Upper lobe of left lung (tissue), 4 donors: ENCODE measurements at regions not wholly inside any gene's neighbourhood (a gene's known extent, or its start where the extent isn't known, plus 50 kb on each side); places are given as distances from the start of the nearest gene placed in this dataset.

Source experiments
- EP300 ChIP-seq, 4 donors: sonication (generic); formaldehyde crosslinking; IDR thresholded peaks; one replicate each; pipeline ENCODE4 v1.5.1; 2017; ENCODE audit warnings: antibody characterized with exemption in 4 of 4, control low read depth in 2 of 4
- POLR2A ChIP-seq, 4 donors: fragments of 450-650 bp; IDR thresholded peaks; one replicate each; pipeline ENCODE4 v1.5.1; 2016 to 2017; ENCODE audit warnings: antibody characterized with exemption in 4 of 4, mild to moderate bottlenecking in 2 of 4
- POLR2AphosphoS5 ChIP-seq, 2 donors: sonication (generic); formaldehyde crosslinking; IDR thresholded peaks; one replicate each; pipeline ENCODE4 v1.5.1; 2017; ENCODE audit warnings: antibody characterized with exemption in 2 of 2
- TF ChIP-seq, protein P1 (sequence below), 6 experiments: fragments of 450-650 bp in 4 of 6; fragments of 200-600 bp in 2 of 6; sonication (generic) in 2 of 6; IDR thresholded peaks; one replicate each; pipeline ENCODE4 v1.5.1; 2016 to 2019; ENCODE audit warnings: antibody characterized with exemption in 6 of 6

DNA sequence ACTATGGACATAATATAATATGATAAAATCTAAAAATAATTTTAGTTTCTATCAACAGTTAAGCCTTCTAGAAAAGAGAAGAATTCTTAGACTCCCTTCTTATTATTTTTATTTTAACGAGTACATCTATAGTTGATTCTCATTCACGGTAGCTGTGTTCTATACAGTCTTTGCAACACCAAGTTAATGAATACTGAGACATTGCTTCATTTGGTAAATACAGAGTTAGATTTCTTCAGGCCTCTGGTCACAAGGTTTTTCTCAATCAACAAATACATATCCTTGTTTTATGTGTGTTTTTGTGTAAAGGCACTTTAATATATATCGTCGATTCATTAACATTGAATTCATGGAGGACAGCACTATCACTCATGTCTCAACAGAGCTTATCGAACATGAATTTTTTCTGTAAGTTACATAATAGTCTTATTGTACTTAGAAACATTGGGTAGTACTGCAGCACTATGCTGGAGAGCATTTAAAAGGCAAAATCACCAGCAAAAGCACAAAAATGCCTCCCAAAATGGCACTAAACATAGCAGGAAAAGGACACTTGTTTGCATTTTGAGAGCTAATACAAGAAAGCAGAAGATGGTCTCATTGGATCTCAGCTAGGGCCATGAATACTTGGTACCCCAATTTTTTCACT, 239.0 kb downstream of the FGF10 start:
- TF ChIP-seq, protein P1, sequence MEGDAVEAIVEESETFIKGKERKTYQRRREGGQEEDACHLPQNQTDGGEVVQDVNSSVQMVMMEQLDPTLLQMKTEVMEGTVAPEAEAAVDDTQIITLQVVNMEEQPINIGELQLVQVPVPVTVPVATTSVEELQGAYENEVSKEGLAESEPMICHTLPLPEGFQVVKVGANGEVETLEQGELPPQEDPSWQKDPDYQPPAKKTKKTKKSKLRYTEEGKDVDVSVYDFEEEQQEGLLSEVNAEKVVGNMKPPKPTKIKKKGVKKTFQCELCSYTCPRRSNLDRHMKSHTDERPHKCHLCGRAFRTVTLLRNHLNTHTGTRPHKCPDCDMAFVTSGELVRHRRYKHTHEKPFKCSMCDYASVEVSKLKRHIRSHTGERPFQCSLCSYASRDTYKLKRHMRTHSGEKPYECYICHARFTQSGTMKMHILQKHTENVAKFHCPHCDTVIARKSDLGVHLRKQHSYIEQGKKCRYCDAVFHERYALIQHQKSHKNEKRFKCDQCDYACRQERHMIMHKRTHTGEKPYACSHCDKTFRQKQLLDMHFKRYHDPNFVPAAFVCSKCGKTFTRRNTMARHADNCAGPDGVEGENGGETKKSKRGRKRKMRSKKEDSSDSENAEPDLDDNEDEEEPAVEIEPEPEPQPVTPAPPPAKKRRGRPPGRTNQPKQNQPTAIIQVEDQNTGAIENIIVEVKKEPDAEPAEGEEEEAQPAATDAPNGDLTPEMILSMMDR (IDR thresholded peaks at IDR 0.05): no peak
- TF ChIP-seq POLR2A (IDR thresholded peaks at IDR 0.05) (no peak), POLR2AphosphoS5 (IDR thresholded peaks at IDR 0.05) (no peak), EP300 (IDR thresholded peaks at IDR 0.05) (no peak)
